Gastrocnemius medialis (tissue), 4 donors: ENCODE measurements at regions not wholly inside any gene's neighbourhood (a gene's known extent, or its start where the extent isn't known, plus 50 kb on each side); places are given as distances from the start of the nearest gene placed in this dataset.

ENCODE experiments used
- POLR2A ChIP-seq, 2 donors: fragments of 450-650 bp; IDR thresholded peaks; one replicate each; pipeline ENCODE4 v1.6.1; 2017; ENCODE audit warnings: antibody characterized with exemption in 2 of 2, mild to moderate bottlenecking in 2 of 2, moderate library complexity in 2 of 2
- TF ChIP-seq, protein P1 (sequence below), 5 experiments: fragments of 450-650 bp in 3 of 5; fragments of 200-600 bp in 2 of 5; sonication (generic) in 2 of 5; IDR thresholded peaks in 4 of 5; conservative IDR thresholded peaks in 1 of 5; 1 replicate in 4 of 5; 2 replicates in 1 of 5; pipeline ENCODE4 v1.5.1; 2016 to 2019; ENCODE audit warnings: antibody characterized with exemption in 5 of 5, mild to moderate bottlenecking in 3 of 5, moderate library complexity in 3 of 5

DNA sequence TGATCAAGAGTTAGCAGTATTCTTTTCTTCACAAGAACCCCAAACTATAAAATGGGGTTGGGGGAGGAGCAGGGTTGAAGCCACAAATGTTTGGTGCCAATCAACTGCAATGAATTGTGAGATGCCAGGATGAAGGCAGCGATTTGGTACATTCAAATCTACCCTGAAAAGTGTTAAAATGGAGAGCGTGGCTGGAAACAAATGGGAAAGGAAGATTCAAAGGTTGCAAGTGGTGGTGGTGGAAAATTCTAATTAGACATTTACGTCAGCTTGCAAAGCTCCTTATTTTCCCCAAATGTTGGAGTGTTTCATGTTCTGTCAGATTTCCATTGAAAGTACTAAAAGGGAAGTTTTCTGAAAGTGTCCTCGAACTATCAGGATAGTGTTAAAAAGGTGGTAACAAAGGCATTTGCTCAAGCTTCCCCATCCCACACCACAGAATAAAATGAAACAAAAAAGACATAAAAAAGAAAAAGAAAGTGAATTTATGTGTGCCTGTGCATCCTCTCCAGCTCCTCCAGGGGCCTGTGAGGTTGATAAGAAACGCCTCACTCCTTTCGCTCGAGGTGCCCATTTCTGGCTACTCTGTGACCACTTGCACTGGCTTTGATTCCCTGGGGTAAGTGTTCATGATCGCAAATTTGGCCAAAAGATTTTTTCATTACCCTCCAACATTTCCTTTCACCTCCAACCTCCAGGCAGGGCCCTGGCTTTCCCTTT lies 424.1 kb upstream of the POU3F3 start:
- TF ChIP-seq, protein P1, sequence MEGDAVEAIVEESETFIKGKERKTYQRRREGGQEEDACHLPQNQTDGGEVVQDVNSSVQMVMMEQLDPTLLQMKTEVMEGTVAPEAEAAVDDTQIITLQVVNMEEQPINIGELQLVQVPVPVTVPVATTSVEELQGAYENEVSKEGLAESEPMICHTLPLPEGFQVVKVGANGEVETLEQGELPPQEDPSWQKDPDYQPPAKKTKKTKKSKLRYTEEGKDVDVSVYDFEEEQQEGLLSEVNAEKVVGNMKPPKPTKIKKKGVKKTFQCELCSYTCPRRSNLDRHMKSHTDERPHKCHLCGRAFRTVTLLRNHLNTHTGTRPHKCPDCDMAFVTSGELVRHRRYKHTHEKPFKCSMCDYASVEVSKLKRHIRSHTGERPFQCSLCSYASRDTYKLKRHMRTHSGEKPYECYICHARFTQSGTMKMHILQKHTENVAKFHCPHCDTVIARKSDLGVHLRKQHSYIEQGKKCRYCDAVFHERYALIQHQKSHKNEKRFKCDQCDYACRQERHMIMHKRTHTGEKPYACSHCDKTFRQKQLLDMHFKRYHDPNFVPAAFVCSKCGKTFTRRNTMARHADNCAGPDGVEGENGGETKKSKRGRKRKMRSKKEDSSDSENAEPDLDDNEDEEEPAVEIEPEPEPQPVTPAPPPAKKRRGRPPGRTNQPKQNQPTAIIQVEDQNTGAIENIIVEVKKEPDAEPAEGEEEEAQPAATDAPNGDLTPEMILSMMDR (IDR thresholded peaks at IDR 0.05 in 4 of 5, conservative IDR thresholded peaks at IDR 0.05 in 1 of 5), result no peak
- no peak for TF ChIP-seq POLR2A (IDR thresholded peaks at IDR 0.05)
